HFFc6 (cell line): ENCODE measurements at regions not wholly inside any gene's neighbourhood (a gene's known extent, or its start where the extent isn't known, plus 50 kb on each side); places are given as distances from the start of the nearest gene placed in this dataset.

Source experiments
- DNase-seq: peaks from one replicate; pipeline ENCODE4 v3.0.0-alpha.2; 2018
- H3K27ac Mint-ChIP-seq: 2 replicates; pipeline ENCODE4 v1.8.0; 2020; ENCODE audit warnings: mild to moderate bottlenecking, mixed read lengths
- H3K27me3 Mint-ChIP-seq: 2 replicates; pipeline ENCODE4 v1.8.0; 2021; ENCODE audit warnings: mild to moderate bottlenecking, moderate library complexity, mixed read lengths; ENCODE audit not compliant: insufficient read depth
- H3K36me3 Mint-ChIP-seq: 2 replicates; pipeline ENCODE4 v1.8.0; 2021; ENCODE audit warnings: low read depth, mixed read lengths
- H3K4me1 Mint-ChIP-seq: 2 replicates; pipeline ENCODE4 v1.8.0; 2020; ENCODE audit warnings: low read depth, mixed read lengths
- H3K4me3 Mint-ChIP-seq: 2 replicates; pipeline ENCODE4 v1.8.0; 2020; ENCODE audit warnings: mild to moderate bottlenecking, moderate library complexity, mixed read lengths
- H3K9me3 Mint-ChIP-seq: 2 replicates; pipeline ENCODE4 v1.8.0; 2020; ENCODE audit warnings: mild to moderate bottlenecking, mixed read lengths
- CTCF ChIP-seq: fragments of 200-600 bp; sonication (generic); IDR thresholded peaks from 2 replicates; pipeline ENCODE4 v1.5.0; 2021; ENCODE audit warnings: antibody characterized with exemption, mild to moderate bottlenecking

- H3K27ac Mint-ChIP-seq, result no peak overlapping the region
- H3K4me3 Mint-ChIP-seq, result no peak overlapping the region
- H3K27me3 Mint-ChIP-seq, result peaks cover 8% of the 10 kb centered on the region; the same call in 1 of the 2 replicates
- peaks cover 22% of the 10 kb centered on the region for H3K4me1 Mint-ChIP-seq
- DNase-seq, result no peak
- no peak for TF ChIP-seq CTCF
- H3K9me3 Mint-ChIP-seq, result no peaks in the 10 kb centered on the region
- no peaks in the 10 kb centered on the region for H3K36me3 Mint-ChIP-seq
Measured at GRCh38 chr15:26024241-26024640, 161.1 kb upstream of the ATP10A start.

- no peak overlapping the region for H3K4me3 Mint-ChIP-seq
- H3K4me1 Mint-ChIP-seq, result peaks cover 17% of the 10 kb centered on the region
- peaks cover 8% of the 10 kb centered on the region for H3K27me3 Mint-ChIP-seq
- TF ChIP-seq CTCF, result no peak
- no peak overlapping the region for H3K27ac Mint-ChIP-seq
- H3K36me3 Mint-ChIP-seq, result no peaks in the 10 kb centered on the region
- no peak for DNase-seq
- no peaks in the 10 kb centered on the region for H3K9me3 Mint-ChIP-seq
Measured at GRCh38 chr15:26023691-26024090, 160.6 kb upstream of the ATP10A start.

DNA sequence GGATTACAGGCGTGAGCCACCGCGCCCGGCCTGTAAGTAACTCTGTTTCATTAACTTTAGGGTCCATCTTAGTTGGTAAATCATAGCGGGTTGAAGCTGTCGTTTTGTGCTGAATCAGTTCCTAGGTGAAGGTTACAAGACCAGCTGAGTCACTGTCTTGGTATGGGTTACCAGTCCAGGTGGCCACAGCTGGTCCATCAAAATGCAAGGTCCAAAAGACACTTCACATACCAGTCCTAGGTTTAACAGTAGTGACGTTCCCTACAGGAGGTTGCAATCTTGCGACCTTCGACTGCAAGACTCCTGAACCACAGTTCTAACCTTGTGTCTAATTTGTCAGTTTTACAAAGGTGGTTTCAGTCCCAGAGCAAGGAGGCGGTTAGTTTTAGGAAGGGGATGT, 160.1 kb upstream of the ATP10A start:
- DNase-seq, result no peak
- H3K36me3 Mint-ChIP-seq, result no peaks in the 10 kb centered on the region
- peaks cover 12% of the 10 kb centered on the region for H3K4me1 Mint-ChIP-seq
- peaks cover 8% of the 10 kb centered on the region for H3K27me3 Mint-ChIP-seq
- H3K27ac Mint-ChIP-seq, result no peak overlapping the region
- H3K4me3 Mint-ChIP-seq, result no peak overlapping the region
- H3K9me3 Mint-ChIP-seq, result no peaks in the 10 kb centered on the region
- TF ChIP-seq CTCF, result no peak

GRCh38 chr15:26020871-26021270, 157.7 kb upstream of the ATP10A start:
- no peak for TF ChIP-seq CTCF
- peaks cover 6% of the 10 kb centered on the region; the same call in 1 of the 2 replicates for H3K27me3 Mint-ChIP-seq
- H3K27ac Mint-ChIP-seq, result no peak overlapping the region
- no peaks in the 10 kb centered on the region for H3K36me3 Mint-ChIP-seq
- no peaks in the 10 kb centered on the region for H3K9me3 Mint-ChIP-seq
- H3K4me3 Mint-ChIP-seq, result no peak overlapping the region
- no peak for DNase-seq
- peaks cover 10% of the 10 kb centered on the region for H3K4me1 Mint-ChIP-seq

GRCh38 chr15:26017665-26018064, 154.5 kb upstream of the ATP10A start:
- H3K4me3 Mint-ChIP-seq, result no peak overlapping the region
- no peaks in the 10 kb centered on the region for H3K36me3 Mint-ChIP-seq
- no peak for TF ChIP-seq CTCF
- peaks cover 18% of the 10 kb centered on the region for H3K4me1 Mint-ChIP-seq
- no peak for DNase-seq
- H3K27ac Mint-ChIP-seq, result no peak overlapping the region
- peaks cover 15% of the 10 kb centered on the region for H3K27me3 Mint-ChIP-seq
- no peaks in the 10 kb centered on the region for H3K9me3 Mint-ChIP-seq

DNA sequence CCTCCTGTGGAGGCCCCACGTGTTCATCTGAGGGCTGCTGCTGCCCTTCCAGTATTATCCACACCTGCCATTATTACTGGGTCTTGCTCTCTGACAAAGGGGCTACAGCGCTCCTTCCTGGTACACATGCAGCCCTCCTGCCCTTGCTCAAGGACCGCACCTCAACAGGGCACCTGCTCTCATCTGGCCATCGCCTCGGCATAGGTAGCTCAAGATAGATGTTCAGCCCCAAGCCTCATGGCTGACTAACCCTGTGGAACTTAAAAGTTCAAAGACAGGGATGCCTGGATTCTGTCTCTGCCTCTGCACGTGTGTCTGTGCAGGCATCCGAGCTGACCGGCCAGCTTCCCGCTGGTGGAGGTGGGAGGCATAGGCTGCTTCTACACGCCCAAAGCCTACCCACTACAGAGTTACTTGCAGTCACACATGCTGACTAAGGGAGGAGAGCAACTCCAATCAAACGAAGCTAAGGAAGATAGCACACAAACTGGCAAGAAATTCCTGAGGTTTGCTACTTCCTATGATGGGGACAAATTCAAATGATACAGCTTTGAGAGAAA, 152.5 kb upstream of the ATP10A start:
- H3K4me1 Mint-ChIP-seq, result peaks cover 18% of the 10 kb centered on the region
- no peaks in the 10 kb centered on the region for H3K9me3 Mint-ChIP-seq
- no peak overlapping the region for H3K4me3 Mint-ChIP-seq
- H3K27me3 Mint-ChIP-seq, result peaks cover 20% of the 10 kb centered on the region
- H3K36me3 Mint-ChIP-seq, result no peaks in the 10 kb centered on the region
- H3K27ac Mint-ChIP-seq, result no peak overlapping the region
- no peak for DNase-seq
- TF ChIP-seq CTCF, result no peak
